ENCODE measurements at regions not wholly inside any gene's neighbourhood (a gene's known extent, or its start where the extent isn't known, plus 50 kb on each side); places are given as distances from the start of the nearest gene placed in this dataset.

GRCh38 chr13:90519157-90519556 lies 828.3 kb upstream of the MIR17HG start:
- no peak for DNase-seq

GRCh38 chr13:90526711-90527110 lies 820.8 kb upstream of the MIR17HG start:
- no peak for DNase-seq

GRCh38 chr13:90531744-90532143 lies 815.7 kb upstream of the MIR17HG start:
- DNase-seq, result no peak

- DNase-seq, result no peak
Observed at GRCh38 chr13:90532861-90533492, 814.5 kb upstream of the MIR17HG start.

GRCh38 chr13:90533866-90534265 lies 813.6 kb upstream of the MIR17HG start:
- DNase-seq, result no peak

GRCh38 chr13:90534617-90535370 lies 812.7 kb upstream of the MIR17HG start:
- DNase-seq, result no peak

GRCh38 chr13:90535421-90535820 lies 812.1 kb upstream of the MIR17HG start:
- DNase-seq, result no peak

GRCh38 chr13:90538063-90538462 lies 809.4 kb upstream of the MIR17HG start:
- DNase-seq, result no peak

- DNase-seq, result no peak
Observed at GRCh38 chr13:90541346-90541745, 806.1 kb upstream of the MIR17HG start.

- no peak for DNase-seq
Observed at GRCh38 chr13:90542959-90543505, 804.5 kb upstream of the MIR17HG start.

- DNase-seq, result no peak
Observed at GRCh38 chr13:90545070-90545840, 802.2 kb upstream of the MIR17HG start.

- DNase-seq, result no peak
Observed at GRCh38 chr13:90547272-90547790, 800.2 kb upstream of the MIR17HG start.

GRCh38 chr13:90551253-90551652 lies 796.2 kb upstream of the MIR17HG start:
- DNase-seq, result no peak

- no peak for DNase-seq
Observed at GRCh38 chr13:90552702-90553101, 794.8 kb upstream of the MIR17HG start.

- no peak for DNase-seq
Observed at GRCh38 chr13:90553159-90553558, 794.3 kb upstream of the MIR17HG start.

GRCh38 chr13:90557626-90558025 lies 789.9 kb upstream of the MIR17HG start:
- DNase-seq, result no peak

- DNase-seq, result no peak
Observed at GRCh38 chr13:90562443-90562842, 785.0 kb upstream of the MIR17HG start.

- DNase-seq, result no peak
Observed at GRCh38 chr13:90564096-90564495, 783.4 kb upstream of the MIR17HG start.

- no peak for DNase-seq
Observed at GRCh38 chr13:90564566-90564965, 782.9 kb upstream of the MIR17HG start.

GRCh38 chr13:90565985-90566713 lies 781.3 kb upstream of the MIR17HG start:
- DNase-seq, result no peak

GRCh38 chr13:90568165-90568564 lies 779.3 kb upstream of the MIR17HG start:
- no peak for DNase-seq

- DNase-seq, result no peak
Observed at GRCh38 chr13:90576067-90576466, 771.4 kb upstream of the MIR17HG start.

- no peak for DNase-seq
Observed at GRCh38 chr13:90577726-90578125, 769.8 kb upstream of the MIR17HG start.

All from CD4-positive, alpha-beta T cell treated with Interleukin-10 for 1 hour (primary cell).